ENCODE measurements at regions not wholly inside any gene's neighbourhood (a gene's known extent, or its start where the extent isn't known, plus 50 kb on each side); places are given as distances from the start of the nearest gene placed in this dataset.

GRCh38 chr3:31472479-31473390 is 60.0 kb upstream of the STT3B start:
- Mint-ChIP-seq H3K27me3 (ENCODE audit: low read depth) (no peaks in the 10 kb centered on the region), H3K4me3 (no peak overlapping the region)

More at GRCh38 chr3:31472479-31473390, 60.0 kb upstream of the STT3B start:
- Histone ChIP-seq H3K4me1 (ENCODE audit: insufficient read depth, low read length) (no peaks in the 10 kb centered on the region), H3T11ph (ENCODE audit: low read length) (no peak overlapping the region), H3K23ac (ENCODE audit: insufficient read length, low read depth, low read length) (no peak overlapping the region), H2AFZ (ENCODE audit: low read length) (no peak overlapping the region), H3K56ac (ENCODE audit: insufficient read length, low read depth, low read length) (no peak overlapping the region), H3K4me2 (ENCODE audit: insufficient read depth, insufficient read length, low read length) (no peak overlapping the region), H3K14ac (ENCODE audit: insufficient read depth, low read length) (no peak overlapping the region), H4K20me1 (ENCODE audit: control insufficient read depth, insufficient read depth, insufficient read length) (no peaks in the 10 kb centered on the region), H3K79me1 (ENCODE audit: insufficient read depth, low read depth, low read length, poor library complexity, severe bottlenecking) (no peaks in the 10 kb centered on the region), H2BK5ac (ENCODE audit: insufficient read length, low read length) (no peak overlapping the region), H3K27me3 (ENCODE audit: insufficient read depth, low read length) (no peaks in the 10 kb centered on the region), H3K23me2 (ENCODE audit: insufficient read length, low read depth, low read length, poor library complexity, severe bottlenecking) (no peaks in the 10 kb centered on the region), H3K18ac (ENCODE audit: insufficient read length, low read depth, low read length) (no peak overlapping the region), H4K91ac (ENCODE audit: insufficient read length, low read depth, low read length) (no peak overlapping the region), H4K8ac (replicated peaks; ENCODE audit: insufficient read length, low read depth, low read length) (no peak overlapping the region), H3K9ac (ENCODE audit: extremely low read depth, insufficient read length, low read length) (no peak overlapping the region), H2BK12ac (ENCODE audit: insufficient read length, low read depth, low read length) (no peak overlapping the region), H4K5ac (ENCODE audit: insufficient read length, low read depth, low read length) (no peak overlapping the region), H2BK20ac (ENCODE audit: low read depth, low read length, poor library complexity, severe bottlenecking) (no peak overlapping the region), H2BK15ac (ENCODE audit: low read depth, low read length) (no peak overlapping the region), H3K9me3 (ENCODE audit: control insufficient read depth, low read depth, low read length) (no peaks in the 10 kb centered on the region), H3K27ac (ENCODE audit: insufficient read length, low read depth, low read length) (no peak overlapping the region), H3K4ac (ENCODE audit: low read depth, low read length) (no peak overlapping the region), H3K79me2 (ENCODE audit: insufficient read depth, low read length) (no peaks in the 10 kb centered on the region), H2AK5ac (ENCODE audit: insufficient read length, low read length) (no peak overlapping the region), H2BK120ac (ENCODE audit: low read depth, low read length, poor library complexity, severe bottlenecking) (no peak overlapping the region)
- WGBS (ENCODE audit: extremely low coverage, insufficient read length, low lambda C conversion rate) = no CpG with 5 or more reads among the region's 7 CpGs
- no peak for DNase-seq
- TF ChIP-seq CTCF (conservative IDR thresholded peaks at IDR 0.05) = no peak
- H3K36me3 Mint-ChIP-seq (ENCODE audit: insufficient read depth in 1 of 3, low read depth in 3 of 3) = no peaks in the 10 kb centered on the region
- H3K27ac Mint-ChIP-seq = no peak overlapping the region
- peaks cover 2% of the 10 kb centered on the region in 2 experiments for H3K4me1 Mint-ChIP-seq
- no peaks in the 10 kb centered on the region for H3K9me3 Mint-ChIP-seq
